ENCODE measurements at regions not wholly inside any gene's neighbourhood (a gene's known extent, or its start where the extent isn't known, plus 50 kb on each side); places are given as distances from the start of the nearest gene placed in this dataset.

GRCh38 chr20:24297993-24298392, 171.4 kb upstream of the SYNDIG1 start:
- Histone ChIP-seq H3K27ac (ENCODE audit: low read length in 2 of 2) (no peak overlapping the region), H3K4me3 (ENCODE audit: control extremely low read depth in 1 of 5, extremely low read depth in 1 of 5, insufficient read depth in 1 of 5, low read depth in 2 of 5, low read length in 4 of 5) (no peak overlapping the region), H3K27me3 (replicated peaks in 1 of 4; ENCODE audit: control extremely low read depth in 1 of 4, control insufficient read depth in 3 of 4, insufficient read depth in 4 of 4, low read length in 3 of 4) (peaks cover 0 to 2% (median 0%) of the 10 kb centered on the region in 4 experiments), H2AFZ (ENCODE audit: insufficient read depth, low read depth, low read length, poor library complexity, severe bottlenecking) (no peak overlapping the region), H3K36me3 (replicated peaks in 1 of 2; ENCODE audit: control extremely low read depth in 1 of 2, control insufficient read depth in 1 of 2, extremely low read depth in 1 of 2, insufficient read depth in 2 of 2, low read length in 1 of 2) (no peaks in the 10 kb centered on the region), H3K4me2 (replicated peaks; ENCODE audit: low read depth, low read length, poor library complexity, severe bottlenecking) (no peak overlapping the region), H3K4me1 (ENCODE audit: control insufficient read depth in 2 of 2, insufficient read depth in 2 of 2, low read length in 2 of 2) (no peaks in the 10 kb centered on the region), H4K20me1 (ENCODE audit: control insufficient read depth, insufficient read depth, low read length, poor library complexity, severe bottlenecking) (no peaks in the 10 kb centered on the region), H3K79me2 (ENCODE audit: control insufficient read depth, insufficient read depth, low read length) (no peaks in the 10 kb centered on the region), H3K9ac (ENCODE audit: low read length) (no peak overlapping the region), H3K9me3 (ENCODE audit: control extremely low read depth in 1 of 3, control insufficient read depth in 2 of 3, insufficient read depth in 1 of 3, low read length in 2 of 3) (no peaks in the 10 kb centered on the region)
- POLR2A ChIA-PET, result no interaction called here
- intact Hi-C loops (cut with micrococcal nuclease), result no loop called here
- no peak for ATAC-seq (ENCODE audit: low read depth)
- TF ChIP-seq EZH2 (IDR thresholded peaks at IDR 0.05; ENCODE audit: borderline replicate concordance, insufficient read depth, low read depth, low read length, poor library complexity, severe bottlenecking), result no peak
- no peak for TF ChIP-seq CTCF (IDR thresholded peaks at IDR 0.05)
- Mint-ChIP-seq H3K9me3 (ENCODE audit: insufficient read depth) (no peaks in the 10 kb centered on the region), H3K27ac (no peak overlapping the region), H3K4me1 (no peaks in the 10 kb centered on the region), H3K27me3 (peaks cover 24% of the 10 kb centered on the region), H3K4me3 (no peak overlapping the region)
- 89% methylated on average over 3 of the region's 3 CpGs for WGBS (ENCODE audit: insufficient coverage)
- no peak for DNase-seq
- CTCF ChIA-PET, result no interaction called here

GRCh38 chr20:24296477-24297261, 172.8 kb upstream of the SYNDIG1 start:
- Histone ChIP-seq H3K36me3 (replicated peaks in 1 of 2; ENCODE audit: control extremely low read depth in 1 of 2, control insufficient read depth in 1 of 2, extremely low read depth in 1 of 2, insufficient read depth in 2 of 2, low read length in 1 of 2) (no peaks in the 10 kb centered on the region), H3K4me1 (ENCODE audit: control insufficient read depth in 2 of 2, insufficient read depth in 2 of 2, low read length in 2 of 2) (no peaks in the 10 kb centered on the region), H3K4me2 (replicated peaks; ENCODE audit: low read depth, low read length, poor library complexity, severe bottlenecking) (no peak overlapping the region), H3K79me2 (ENCODE audit: control insufficient read depth, insufficient read depth, low read length) (no peaks in the 10 kb centered on the region), H3K27me3 (replicated peaks in 1 of 4; ENCODE audit: control extremely low read depth in 1 of 4, control insufficient read depth in 3 of 4, insufficient read depth in 4 of 4, low read length in 3 of 4) (peaks cover 0 to 2% (median 0%) of the 10 kb centered on the region in 4 experiments), H3K27ac (ENCODE audit: low read length in 2 of 2) (no peak overlapping the region), H3K9me3 (ENCODE audit: control extremely low read depth in 1 of 3, control insufficient read depth in 2 of 3, insufficient read depth in 1 of 3, low read length in 2 of 3) (no peaks in the 10 kb centered on the region), H4K20me1 (ENCODE audit: control insufficient read depth, insufficient read depth, low read length, poor library complexity, severe bottlenecking) (no peaks in the 10 kb centered on the region), H3K4me3 (ENCODE audit: control extremely low read depth in 1 of 5, extremely low read depth in 1 of 5, insufficient read depth in 1 of 5, low read depth in 2 of 5, low read length in 4 of 5) (no peak overlapping the region), H2AFZ (ENCODE audit: insufficient read depth, low read depth, low read length, poor library complexity, severe bottlenecking) (no peak overlapping the region), H3K9ac (ENCODE audit: low read length) (no peak overlapping the region)
- Mint-ChIP-seq H3K4me1 (peaks cover under 1% of the 10 kb centered on the region), H3K4me3 (no peak overlapping the region), H3K27ac (no peak overlapping the region), H3K27me3 (peaks cover 15% of the 10 kb centered on the region), H3K9me3 (ENCODE audit: insufficient read depth) (no peaks in the 10 kb centered on the region)
- DNase-seq (no peak), ATAC-seq (ENCODE audit: low read depth) (no peak)
- ChIA-PET POLR2A (no interaction called here), CTCF (no interaction called here)
- TF ChIP-seq EZH2 (IDR thresholded peaks at IDR 0.05; ENCODE audit: borderline replicate concordance, insufficient read depth, low read depth, low read length, poor library complexity, severe bottlenecking) (no peak), CTCF (IDR thresholded peaks at IDR 0.05) (no peak)
- intact Hi-C loops (cut with micrococcal nuclease), result no loop called here
- WGBS (ENCODE audit: insufficient coverage), result 5% methylated on average over 3 of the region's 6 CpGs
